GM18868 (cell line): ENCODE measurements at regions not wholly inside any gene's neighbourhood (a gene's known extent, or its start where the extent isn't known, plus 50 kb on each side); places are given as distances from the start of the nearest gene placed in this dataset.
"Not testable (repeated sequence)": the region's sequence is repeated elsewhere in the genome, so short reads cannot be mapped to it uniquely, and the experiment has no call there.

Experiments used
- ATAC-seq: cut with Tn5 transposase; IDR thresholded peaks from one replicate; pipeline ENCODE4 v1.9.1; 2021; ENCODE audit warnings: mild to moderate bottlenecking, moderate library complexity; ENCODE audit not compliant: unreplicated experiment

GRCh38 chr6:170198298-170198697 lies 92.6 kb downstream of the DLL1 start:
- ATAC-seq: no peak

GRCh38 chr6:170193326-170193821 lies 97.5 kb downstream of the DLL1 start:
- ATAC-seq: no peak

GRCh38 chr6:170192905-170193304 lies 98.0 kb downstream of the DLL1 start:
- ATAC-seq: no peak

GRCh38 chr6:170192101-170192500 lies 98.8 kb downstream of the DLL1 start:
- not testable (repeated sequence) for ATAC-seq

GRCh38 chr6:170190046-170190445 lies 100.8 kb downstream of the DLL1 start:
- no peak for ATAC-seq

GRCh38 chr6:170189236-170189635 lies 101.6 kb downstream of the DLL1 start:
- ATAC-seq: no peak

- ATAC-seq: no peak
Measured at GRCh38 chr6:170188571-170189001, 102.3 kb downstream of the DLL1 start.

- ATAC-seq: no peak
Measured at GRCh38 chr6:170187669-170188566, 103.0 kb downstream of the DLL1 start.

GRCh38 chr6:170186941-170187668 lies 103.8 kb downstream of the DLL1 start:
- ATAC-seq: no peak

GRCh38 chr6:170186006-170186935 lies 104.6 kb downstream of the DLL1 start:
- no peak for ATAC-seq

- no peak for ATAC-seq
Measured at GRCh38 chr6:170185175-170185978, 105.5 kb downstream of the DLL1 start.

GRCh38 chr6:170184316-170184715 lies 106.6 kb downstream of the DLL1 start:
- no peak for ATAC-seq

GRCh38 chr6:170183521-170183920 lies 107.4 kb downstream of the DLL1 start:
- no peak for ATAC-seq

- no peak for ATAC-seq
Measured at GRCh38 chr6:170182781-170183120, 108.1 kb downstream of the DLL1 start.

- ATAC-seq: no peak
Measured at GRCh38 chr6:170182093-170182780, 108.6 kb downstream of the DLL1 start.

- no peak for ATAC-seq
Measured at GRCh38 chr6:170181338-170181690, 109.6 kb downstream of the DLL1 start.

- no peak for ATAC-seq
Measured at GRCh38 chr6:170180671-170181337, 110.1 kb downstream of the DLL1 start.

GRCh38 chr6:170179616-170180324 lies 111.1 kb downstream of the DLL1 start:
- no peak for ATAC-seq
